ENCODE measurements at regions not wholly inside any gene's neighbourhood (a gene's known extent, or its start where the extent isn't known, plus 50 kb on each side); places are given as distances from the start of the nearest gene placed in this dataset.

- no peak for DNase-seq
Measured at GRCh38 chr6:6920114-6920986, 187.4 kb upstream of the RREB1 start.

GRCh38 chr6:6920987-6921313 is 186.8 kb upstream of the RREB1 start:
- no peak for DNase-seq

GRCh38 chr6:6922166-6922565 is 185.6 kb upstream of the RREB1 start:
- DNase-seq, result no peak

GRCh38 chr6:6923605-6924004 is 184.2 kb upstream of the RREB1 start:
- no peak for DNase-seq

- no peak for DNase-seq
Measured at GRCh38 chr6:6924708-6925107, 183.1 kb upstream of the RREB1 start.

GRCh38 chr6:6925391-6926164 is 182.2 kb upstream of the RREB1 start:
- peak; percentile 35 for DNase-seq

- DNase-seq, result no peak
Measured at GRCh38 chr6:6926856-6927255, 180.9 kb upstream of the RREB1 start.

GRCh38 chr6:6927521-6928361 is 180.0 kb upstream of the RREB1 start:
- no peak for DNase-seq

- no peak for DNase-seq
Measured at GRCh38 chr6:6930223-6930880, 177.4 kb upstream of the RREB1 start.

- no peak for DNase-seq
Measured at GRCh38 chr6:6931071-6932025, 176.4 kb upstream of the RREB1 start.

GRCh38 chr6:6932341-6932740 is 175.4 kb upstream of the RREB1 start:
- DNase-seq, result no peak

GRCh38 chr6:6932968-6933367 is 174.8 kb upstream of the RREB1 start:
- no peak for DNase-seq

- DNase-seq, result no peak
Measured at GRCh38 chr6:6940031-6941025, 167.4 kb upstream of the RREB1 start.

GRCh38 chr6:6941201-6941600 is 166.6 kb upstream of the RREB1 start:
- no peak for DNase-seq

- DNase-seq, result no peak
Measured at GRCh38 chr6:6942091-6942490, 165.7 kb upstream of the RREB1 start.

GRCh38 chr6:6942831-6943230 is 164.9 kb upstream of the RREB1 start:
- DNase-seq, result peak; percentile 20

GRCh38 chr6:6943421-6943820 is 164.3 kb upstream of the RREB1 start:
- no peak for DNase-seq

GRCh38 chr6:6946206-6947155 is 161.3 kb upstream of the RREB1 start:
- DNase-seq, result no peak
